Spleen (tissue), 7 donors: ENCODE measurements at regions not wholly inside any gene's neighbourhood (a gene's known extent, or its start where the extent isn't known, plus 50 kb on each side); places are given as distances from the start of the nearest gene placed in this dataset.

ENCODE experiments used
- CTCF ChIP-seq, 11 experiments: fragments of 200-600 bp in 7 of 11; fragments of 450-650 bp in 4 of 11; sonication (generic) in 4 of 11; IDR thresholded peaks in 8 of 11; conservative IDR thresholded peaks in 3 of 11; 1 replicate in 7 of 11; 2 replicates in 4 of 11; pipeline versions ENCODE4 v1.4.0 to v1.8.0; 2016 to 2021; ENCODE audit warnings: antibody characterized with exemption in 11 of 11, inconsistent platforms in 4 of 11, mild to moderate bottlenecking in 1 of 11
- POLR2AphosphoS5 ChIP-seq, 3 donors: sonication (generic); formaldehyde crosslinking; IDR thresholded peaks; one replicate each; pipeline ENCODE4 v1.5.1; 2017; ENCODE audit warnings: antibody characterized with exemption in 3 of 3
- donor health status: DM: no; HTN: no; CAD: no; lungs with moderate emphysema.
- donor health status: DM: no; HTN: no; CAD: no.
- donor health status: DM: no; HTN: no; CAD: no.

GRCh38 chr17:34853924-34854323 lies 107.3 kb downstream of the CCT6B start:
- TF ChIP-seq CTCF (IDR thresholded peaks at IDR 0.05 in 8 of 11, conservative IDR thresholded peaks at IDR 0.05 in 3 of 11), result no peak
- no peak for TF ChIP-seq POLR2AphosphoS5 (IDR thresholded peaks at IDR 0.05)
